Osteoblast (primary cell): ENCODE measurements at regions not wholly inside any gene's neighbourhood (a gene's known extent, or its start where the extent isn't known, plus 50 kb on each side); places are given as distances from the start of the nearest gene placed in this dataset.

Experiments
- DNase-seq: peaks from one replicate; pipeline ENCODE4 v3.0.0; 2011; ENCODE audit warnings: low spot score, mixed read lengths; ENCODE audit not compliant: insufficient read length; ENCODE audit errors: missing footprints
- H2AFZ ChIP-seq: 2 replicates; pipeline ENCODE4 v1.6.0; 2011; ENCODE audit warnings: mild to moderate bottlenecking, low read length
- H3K27ac ChIP-seq: 2 replicates; pipeline ENCODE4 v1.5.1; 2011; ENCODE audit warnings: mild to moderate bottlenecking, low read depth, low read length, moderate library complexity
- H3K27me3 ChIP-seq: 2 replicates; pipeline ENCODE4 v1.6.0; 2012; ENCODE audit warnings: mild to moderate bottlenecking, control low read depth, inconsistent platforms, low read length, moderate library complexity; ENCODE audit not compliant: insufficient read depth
- H3K36me3 ChIP-seq: 2 replicates; pipeline ENCODE4 v1.5.1; 2011; ENCODE audit warnings: mild to moderate bottlenecking, low read length, control low read depth, moderate library complexity; ENCODE audit not compliant: insufficient read depth
- H3K4me1 ChIP-seq: 2 replicates; pipeline ENCODE4 v1.5.1; 2011; ENCODE audit warnings: mild to moderate bottlenecking, low read length, control low read depth, moderate library complexity; ENCODE audit not compliant: insufficient read depth
- H3K4me2 ChIP-seq: 2 replicates; pipeline ENCODE4 v1.6.0; 2011; ENCODE audit warnings: mild to moderate bottlenecking, low read length; ENCODE audit not compliant: insufficient read depth
- H3K4me3 ChIP-seq: fragments of 200-600 bp; sonication (generic); 3 replicates; pipeline ENCODE4 v1.5.1; 2012; ENCODE audit warnings: mild to moderate bottlenecking, low read length, inconsistent platforms; ENCODE audit not compliant: insufficient read depth
- H3K79me2 ChIP-seq: 2 replicates; pipeline ENCODE4 v1.6.0; 2012; ENCODE audit warnings: mild to moderate bottlenecking, low read length, control low read depth, inconsistent platforms; ENCODE audit not compliant: insufficient read depth
- H3K9me3 ChIP-seq: 2 replicates; pipeline ENCODE4 v1.5.1; 2011; ENCODE audit warnings: low read depth, low read length, control low read depth
- H4K20me1 ChIP-seq: 2 replicates; pipeline ENCODE4 v1.6.0; 2012; ENCODE audit warnings: mild to moderate bottlenecking, low read length, control low read depth; ENCODE audit not compliant: insufficient read depth
- CTCF ChIP-seq: IDR thresholded peaks from 2 replicates; pipeline ENCODE4 v1.5.1; 2011; ENCODE audit warnings: mild to moderate bottlenecking, low read depth, low read length, moderate library complexity; ENCODE audit errors: extremely low read depth

GRCh38 chr16:6918646-6919045 lies 414.0 kb upstream of the RBFOX1 start:
- Histone ChIP-seq H4K20me1 (no peaks in the 10 kb centered on the region), H3K27ac (no peak overlapping the region), H3K36me3 (no peaks in the 10 kb centered on the region), H3K9me3 (peaks cover 4% of the 10 kb centered on the region), H3K79me2 (no peaks in the 10 kb centered on the region), H3K4me1 (no peaks in the 10 kb centered on the region), H3K27me3 (no peaks in the 10 kb centered on the region), H2AFZ (no peak overlapping the region), H3K4me2 (no peak overlapping the region), H3K4me3 (no peak overlapping the region)
- DNase-seq: no peak
- TF ChIP-seq CTCF: no peak

GRCh38 chr16:6916946-6917345 lies 415.7 kb upstream of the RBFOX1 start:
- DNase-seq: no peak
- H3K4me2 ChIP-seq: no peak overlapping the region
- no peaks in the 10 kb centered on the region for H3K4me1 ChIP-seq
- H2AFZ ChIP-seq: no peak overlapping the region
- H3K27ac ChIP-seq: no peak overlapping the region
- no peak overlapping the region for H3K4me3 ChIP-seq
- no peaks in the 10 kb centered on the region for H3K36me3 ChIP-seq
- no peak for TF ChIP-seq CTCF
- H4K20me1 ChIP-seq: no peaks in the 10 kb centered on the region
- H3K27me3 ChIP-seq: no peaks in the 10 kb centered on the region
- H3K79me2 ChIP-seq: no peaks in the 10 kb centered on the region
- peaks cover 4% of the 10 kb centered on the region for H3K9me3 ChIP-seq

- no peak for TF ChIP-seq CTCF
- H3K27me3 ChIP-seq: no peaks in the 10 kb centered on the region
These were observed 419.1 kb upstream of the RBFOX1 start for GRCh38 chr16:6913566-6913965.

GRCh38 chr16:6910301-6910700 lies 422.3 kb upstream of the RBFOX1 start:
- no peaks in the 10 kb centered on the region for H3K9me3 ChIP-seq
- no peaks in the 10 kb centered on the region for H4K20me1 ChIP-seq
- no peak for TF ChIP-seq CTCF
- H3K4me1 ChIP-seq: no peaks in the 10 kb centered on the region
- H2AFZ ChIP-seq: no peak overlapping the region
- no peaks in the 10 kb centered on the region for H3K36me3 ChIP-seq
- H3K4me2 ChIP-seq: no peak overlapping the region
- H3K4me3 ChIP-seq: no peak overlapping the region
- H3K27me3 ChIP-seq: no peaks in the 10 kb centered on the region
- H3K27ac ChIP-seq: no peak overlapping the region
- no peak for DNase-seq
- H3K79me2 ChIP-seq: no peaks in the 10 kb centered on the region

More at GRCh38 chr16:6913566-6913965, 419.1 kb upstream of the RBFOX1 start:
- Histone ChIP-seq H3K4me2 (no peak overlapping the region), H4K20me1 (no peaks in the 10 kb centered on the region), H3K4me1 (no peaks in the 10 kb centered on the region), H3K4me3 (no peak overlapping the region), H2AFZ (no peak overlapping the region), H3K36me3 (no peaks in the 10 kb centered on the region), H3K9me3 (peaks cover 4% of the 10 kb centered on the region), H3K27ac (no peak overlapping the region), H3K79me2 (no peaks in the 10 kb centered on the region)
- no peak for DNase-seq
